HG02798 (cell line): ENCODE measurements at regions not wholly inside any gene's neighbourhood (a gene's known extent, or its start where the extent isn't known, plus 50 kb on each side); places are given as distances from the start of the nearest gene placed in this dataset.
"Not testable (repeated sequence)": the region's sequence is repeated elsewhere in the genome, so short reads cannot be mapped to it uniquely, and the experiment has no call there.

Experiments used
- ATAC-seq: cut with Tn5 transposase; IDR thresholded peaks from one replicate; pipeline ENCODE4 v1.9.1; 2021; ENCODE audit warnings: mild to moderate bottlenecking; ENCODE audit not compliant: unreplicated experiment, poor library complexity

DNA sequence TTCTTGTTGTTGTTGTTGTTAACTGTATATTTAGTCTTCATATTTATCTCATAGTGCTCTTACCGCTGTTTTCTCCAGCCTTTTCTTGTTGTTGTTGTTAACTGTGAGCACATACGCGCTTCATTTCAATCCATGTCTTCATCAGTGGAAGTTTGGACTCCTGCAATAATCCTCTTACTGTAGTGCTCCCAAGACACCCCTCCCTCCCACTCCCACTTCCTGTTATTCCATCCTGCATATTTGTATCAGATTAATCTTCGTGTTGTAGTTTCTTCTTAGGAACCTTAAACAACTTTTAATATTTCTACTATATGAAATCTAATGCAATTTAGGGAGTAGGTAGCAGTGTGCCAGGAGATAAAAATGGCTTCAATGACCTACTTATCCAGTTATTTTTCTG is 674.8 kb downstream of the RAPGEF2 start:
- ATAC-seq: no peak

DNA sequence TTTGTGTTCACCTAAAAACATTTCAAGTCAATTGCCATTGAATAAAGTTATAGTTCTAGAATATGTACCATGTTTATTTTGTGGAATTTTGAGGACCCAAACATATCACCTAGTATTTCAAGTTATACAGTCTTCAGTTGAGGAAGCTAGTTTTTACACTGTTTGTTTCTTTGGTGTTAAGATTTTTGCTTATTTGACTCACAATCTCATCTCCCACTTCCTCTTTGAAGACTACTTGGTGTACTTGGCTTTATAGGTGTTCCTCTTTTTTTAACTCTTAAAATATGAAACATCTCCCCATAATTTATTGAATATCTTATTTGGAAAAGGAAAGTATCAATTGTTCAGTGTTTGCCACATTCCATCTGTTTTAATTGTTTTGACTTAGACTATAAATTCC is 675.4 kb downstream of the RAPGEF2 start:
- ATAC-seq: no peak

DNA sequence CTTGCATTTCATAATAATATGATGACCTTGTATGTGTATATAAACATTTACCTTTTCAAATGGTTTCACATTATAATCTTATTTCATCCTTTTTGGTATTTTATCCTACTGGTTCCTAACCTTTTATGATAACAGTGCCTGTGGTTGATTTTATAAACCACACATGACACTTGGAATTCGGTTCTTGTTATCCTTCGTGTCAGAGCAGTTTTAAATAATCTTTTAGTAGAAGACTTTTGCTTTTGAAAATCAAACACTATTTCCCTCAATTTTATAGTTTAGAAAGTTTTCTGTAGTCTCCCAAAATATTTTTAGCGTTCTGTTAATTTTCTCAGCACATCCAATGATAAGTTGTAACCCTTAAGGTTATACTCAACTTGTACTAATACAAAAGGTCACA is 676.8 kb downstream of the RAPGEF2 start:
- ATAC-seq: no peak

DNA sequence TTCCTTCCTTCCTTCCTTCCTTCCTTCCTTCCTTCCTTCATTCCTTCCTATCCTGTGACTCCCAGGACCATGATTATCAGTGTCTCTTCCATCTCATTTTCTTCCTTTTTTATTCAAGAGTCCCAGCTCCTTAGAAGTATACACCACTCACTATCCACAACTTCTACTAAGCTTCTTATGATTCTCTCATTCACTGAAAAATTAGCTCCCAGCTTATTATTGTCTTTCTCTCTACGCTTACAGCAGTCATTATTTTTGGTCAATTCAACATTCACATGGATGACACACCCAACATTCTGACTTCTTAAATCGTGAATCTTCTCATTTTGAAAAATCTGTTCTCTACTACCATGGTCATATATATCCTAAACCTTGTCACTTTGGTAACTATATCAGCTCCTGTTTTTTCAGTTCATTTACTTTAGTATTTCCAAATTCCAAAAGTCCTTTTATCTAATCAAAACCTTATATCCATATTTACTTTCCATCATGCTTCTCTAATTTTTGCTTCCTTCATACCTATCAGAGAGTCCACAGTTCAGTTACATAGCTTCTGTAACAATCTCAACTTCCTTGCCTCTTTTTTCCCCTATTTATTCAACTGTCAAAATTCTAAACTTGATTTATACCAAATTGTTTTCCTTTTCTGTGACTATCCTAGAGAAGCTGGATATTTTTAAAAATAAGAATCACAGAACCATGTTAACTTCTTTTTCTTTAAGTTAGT is 677.5 kb downstream of the RAPGEF2 start:
- no peak for ATAC-seq

DNA sequence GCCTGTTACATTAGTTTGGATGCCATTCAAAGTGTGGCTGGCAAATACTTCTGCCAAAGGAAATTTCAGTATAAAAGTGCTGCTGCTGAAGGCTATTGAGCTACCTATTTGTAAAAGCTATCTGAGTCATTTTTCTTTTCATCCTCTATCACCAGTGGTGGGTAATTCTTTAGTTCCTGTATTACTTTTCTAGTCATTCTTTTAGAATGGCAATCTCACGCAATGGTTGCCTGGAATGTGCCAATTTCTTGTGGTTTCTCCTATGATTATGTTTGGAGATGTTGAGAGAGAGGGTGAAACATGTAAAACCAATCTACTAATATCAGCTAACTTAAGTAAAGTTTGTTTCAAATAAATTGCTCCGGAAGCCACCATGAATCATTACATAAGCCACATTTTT is 685.0 kb downstream of the RAPGEF2 start:
- no peak for ATAC-seq

DNA sequence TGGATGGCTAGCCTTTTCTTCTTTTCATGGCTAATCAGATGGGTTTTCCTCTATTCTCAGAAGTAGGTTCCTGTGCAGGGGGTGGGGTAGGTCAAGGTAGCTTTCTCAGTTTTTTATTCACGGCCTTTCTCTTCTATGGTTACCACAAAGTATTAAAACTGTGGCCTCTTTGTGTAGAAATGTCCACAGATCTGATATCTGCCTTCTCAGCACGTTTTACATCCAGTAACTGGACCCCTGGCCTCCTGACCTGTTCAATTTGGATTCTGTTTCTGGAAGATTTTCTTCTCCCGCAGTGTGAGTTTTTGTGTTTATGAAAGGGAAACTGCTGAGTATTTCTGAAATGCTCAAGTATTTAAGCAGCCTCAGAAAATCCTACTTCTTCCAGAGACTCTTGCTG is 688.5 kb downstream of the RAPGEF2 start:
- no peak for ATAC-seq

DNA sequence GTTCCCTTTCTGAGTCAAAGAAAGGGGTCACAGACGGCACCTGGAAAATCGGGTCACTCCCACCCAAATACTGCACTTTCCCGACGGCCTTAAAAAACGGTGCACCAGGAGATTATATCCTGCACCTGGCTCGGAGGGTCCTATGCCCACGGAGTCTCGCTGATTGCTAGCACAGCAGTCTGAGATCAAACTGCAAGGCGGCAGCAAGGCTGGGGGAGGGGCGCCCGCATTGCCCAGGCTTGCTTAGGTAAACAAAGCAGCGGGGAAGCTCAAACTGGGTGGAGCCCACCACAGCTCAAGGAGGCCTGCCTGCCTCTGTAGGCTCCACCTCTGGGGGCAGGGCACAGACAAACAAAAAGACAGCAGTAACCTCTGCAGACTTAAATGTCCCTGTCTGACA is 701.7 kb downstream of the RAPGEF2 start:
- not testable (repeated sequence) for ATAC-seq

DNA sequence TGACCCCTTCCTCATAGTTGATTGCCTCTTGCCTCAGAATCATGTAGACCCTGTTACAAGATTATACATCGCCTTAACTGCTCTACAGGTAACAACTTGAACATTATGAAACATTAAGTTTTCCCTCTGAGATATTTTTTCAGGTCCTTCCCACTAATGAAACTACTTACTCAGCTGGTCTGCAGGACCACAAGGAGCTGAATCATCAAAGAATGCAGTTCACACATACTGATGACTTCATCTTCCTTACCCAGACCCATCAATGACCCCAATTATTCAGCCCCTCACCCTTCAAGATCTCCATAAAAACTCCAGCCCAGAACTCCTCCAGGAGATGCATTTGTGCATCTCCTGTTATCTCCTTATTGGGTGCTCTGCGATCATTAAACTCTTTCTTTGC is 720.9 kb downstream of the RAPGEF2 start:
- no peak for ATAC-seq

DNA sequence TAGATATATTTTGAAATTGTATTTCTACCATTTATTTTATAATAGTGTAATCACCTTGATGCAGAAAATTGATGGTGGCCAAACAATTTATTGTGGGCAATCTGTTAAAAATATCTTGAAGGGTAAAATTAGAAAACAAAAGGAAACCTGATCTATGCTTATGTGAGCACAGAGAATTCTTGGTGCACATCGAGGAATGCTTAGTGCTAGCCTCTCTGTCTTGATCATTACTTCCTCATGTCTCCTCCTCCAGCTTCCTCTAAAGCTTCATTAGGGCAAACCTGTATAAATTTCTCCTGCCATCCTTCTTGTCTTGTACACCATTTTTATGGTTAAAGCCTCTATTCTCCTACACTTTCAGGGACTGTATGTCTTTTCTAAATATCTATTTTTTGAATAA is 725.8 kb downstream of the RAPGEF2 start:
- no peak for ATAC-seq

DNA sequence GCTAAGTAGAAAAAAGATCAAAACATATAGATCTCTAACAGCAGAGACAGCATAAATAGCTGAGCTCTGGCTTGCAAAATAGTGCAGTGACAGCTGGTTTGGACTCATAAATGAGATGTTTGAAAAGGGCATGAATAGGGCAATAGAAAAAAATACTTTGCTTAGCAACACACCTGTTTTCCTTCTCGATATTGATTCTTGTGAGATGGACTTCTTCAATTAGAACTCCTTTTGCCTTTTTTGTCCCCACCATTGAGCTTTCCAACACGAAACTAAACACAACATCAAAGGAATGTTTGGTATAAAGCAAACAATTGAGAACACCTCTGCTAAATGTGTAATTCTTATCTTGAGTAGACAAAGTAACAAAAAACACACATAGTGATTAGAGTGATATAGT is 726.3 kb downstream of the RAPGEF2 start:
- ATAC-seq: no peak

DNA sequence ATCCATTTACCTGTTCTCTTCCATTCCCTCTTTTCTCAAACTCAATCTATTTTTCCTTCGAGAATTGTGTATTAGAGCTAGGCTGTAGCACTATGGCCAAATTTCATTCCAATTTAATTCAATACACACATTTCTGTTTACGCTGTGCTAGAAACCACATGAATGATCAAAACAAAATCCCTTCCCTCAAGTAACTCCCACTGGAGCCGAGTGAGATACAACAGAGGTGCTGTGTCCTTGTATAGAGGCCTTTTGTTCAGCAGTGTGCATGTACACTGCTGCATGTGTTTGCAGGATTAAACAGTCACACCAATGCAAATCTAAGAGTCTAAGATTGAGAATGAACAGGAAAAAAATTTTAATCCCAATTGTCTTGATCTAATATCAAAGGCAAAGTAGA is 734.2 kb downstream of the RAPGEF2 start:
- no peak for ATAC-seq

DNA sequence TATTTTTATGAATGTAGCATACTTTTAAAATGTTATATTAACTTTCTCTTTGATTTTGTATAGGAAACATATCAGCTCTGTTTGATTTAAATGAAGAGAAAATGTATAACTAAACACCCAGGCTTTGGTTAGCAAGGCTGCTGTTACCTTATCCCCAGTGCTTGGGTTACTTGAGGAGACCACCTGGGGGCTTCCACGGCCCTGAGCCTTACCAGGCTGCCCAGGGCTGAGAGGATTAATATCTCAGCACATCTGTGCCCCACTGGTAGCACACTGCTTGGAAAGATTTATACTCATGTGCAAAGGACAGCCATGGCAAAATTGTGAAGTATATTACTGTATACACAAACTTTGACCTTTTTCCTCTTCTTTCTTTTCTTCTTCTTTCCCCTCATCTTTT is 752.9 kb downstream of the RAPGEF2 start:
- ATAC-seq: no peak

DNA sequence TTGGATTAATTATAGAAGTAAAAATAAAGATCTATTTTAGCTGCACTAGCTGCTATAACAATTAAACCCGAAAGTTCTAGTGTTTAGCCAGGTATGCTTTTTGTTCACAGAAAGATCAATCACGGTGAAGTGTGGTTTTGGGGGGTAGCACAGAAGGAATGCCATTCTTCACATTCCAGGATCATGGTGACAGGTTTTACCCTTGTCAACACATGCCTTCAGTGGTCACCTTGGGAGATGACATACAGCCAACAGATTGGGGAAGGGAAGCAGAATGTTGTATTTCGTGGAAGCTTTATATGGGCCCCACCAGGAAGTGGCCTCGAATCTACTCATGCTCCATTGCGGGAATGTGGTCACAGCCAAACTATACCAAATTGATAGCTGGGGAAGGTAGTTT is 753.6 kb downstream of the RAPGEF2 start:
- ATAC-seq: no peak

DNA sequence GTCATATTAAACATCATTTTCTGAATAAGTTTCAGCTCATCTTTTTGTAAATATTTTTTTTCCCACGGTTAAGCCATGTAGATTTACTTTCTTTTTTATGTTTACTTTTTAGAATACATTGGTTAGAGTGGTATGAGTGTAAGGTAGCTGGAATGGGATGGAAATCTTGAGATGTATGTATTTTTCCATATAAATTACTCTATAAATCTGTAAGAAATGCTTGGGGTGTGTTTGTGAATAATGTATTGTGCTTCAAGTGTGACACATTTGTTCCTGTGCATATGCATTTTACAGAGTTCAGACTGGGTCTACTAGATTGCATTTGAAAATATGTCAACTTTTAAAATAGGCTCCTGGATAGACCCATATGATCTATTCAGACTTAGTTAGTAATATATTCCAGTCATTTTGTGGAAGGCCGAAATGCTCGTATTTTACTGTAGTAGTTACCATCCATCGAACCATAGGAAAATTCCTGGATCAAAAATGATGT is 756.8 kb downstream of the RAPGEF2 start:
- no peak for ATAC-seq

DNA sequence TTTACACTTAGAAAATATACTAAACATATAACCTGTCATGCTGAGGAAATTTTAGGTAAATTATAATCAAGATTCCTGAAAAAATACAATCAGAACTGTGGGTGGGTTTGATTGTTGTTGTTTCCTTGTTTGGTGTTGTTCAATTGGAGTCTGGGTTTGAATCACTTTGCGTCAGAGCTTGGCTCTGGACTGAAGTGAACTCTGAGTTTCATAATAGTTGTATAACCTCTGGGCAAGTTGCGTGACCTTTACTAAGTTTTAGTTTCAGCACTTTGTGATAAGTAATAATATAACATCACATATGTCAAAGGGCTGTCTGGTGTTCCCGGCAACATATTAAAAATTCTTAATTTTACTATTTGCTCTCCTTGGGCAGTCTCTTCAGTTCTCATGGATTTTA is 758.1 kb downstream of the RAPGEF2 start:
- no peak for ATAC-seq

DNA sequence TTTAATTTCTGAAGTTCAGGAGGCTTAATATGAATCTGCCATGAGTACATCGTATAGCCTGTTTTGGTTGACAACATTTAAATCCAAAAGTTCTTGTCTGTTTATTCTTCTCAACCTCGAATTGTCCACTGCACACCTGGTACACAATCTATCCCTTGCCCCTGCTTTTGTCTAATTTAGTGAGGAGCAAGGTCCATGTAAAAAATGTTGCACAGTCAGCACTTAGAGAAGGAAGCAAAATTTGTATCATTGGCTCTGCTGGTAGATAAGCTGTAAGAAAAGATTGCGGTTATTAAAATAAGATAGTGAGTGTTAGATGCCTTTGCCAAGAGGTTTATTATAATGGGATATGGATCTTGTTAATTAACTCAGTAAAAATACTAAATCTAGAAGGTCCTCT is 761.5 kb downstream of the RAPGEF2 start:
- no peak for ATAC-seq

DNA sequence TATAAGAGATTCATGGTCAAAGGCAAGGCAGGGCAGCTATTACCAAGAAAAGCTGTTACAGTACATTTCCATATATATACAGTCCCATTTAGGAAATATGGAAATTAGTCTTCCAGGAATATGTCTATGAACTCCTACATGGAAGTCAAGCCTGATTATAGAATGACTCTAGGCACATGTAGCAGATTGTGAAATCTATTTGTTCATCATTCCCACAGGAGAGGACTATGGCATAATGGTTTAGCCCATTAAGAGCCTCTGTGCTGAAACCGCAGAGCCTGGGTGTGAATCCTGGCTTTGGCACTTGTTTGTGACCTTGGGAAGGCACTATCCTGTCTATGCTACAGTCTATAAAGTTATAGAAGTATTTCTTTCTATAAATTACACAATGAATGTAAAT is 764.8 kb downstream of the RAPGEF2 start:
- ATAC-seq: no peak

DNA sequence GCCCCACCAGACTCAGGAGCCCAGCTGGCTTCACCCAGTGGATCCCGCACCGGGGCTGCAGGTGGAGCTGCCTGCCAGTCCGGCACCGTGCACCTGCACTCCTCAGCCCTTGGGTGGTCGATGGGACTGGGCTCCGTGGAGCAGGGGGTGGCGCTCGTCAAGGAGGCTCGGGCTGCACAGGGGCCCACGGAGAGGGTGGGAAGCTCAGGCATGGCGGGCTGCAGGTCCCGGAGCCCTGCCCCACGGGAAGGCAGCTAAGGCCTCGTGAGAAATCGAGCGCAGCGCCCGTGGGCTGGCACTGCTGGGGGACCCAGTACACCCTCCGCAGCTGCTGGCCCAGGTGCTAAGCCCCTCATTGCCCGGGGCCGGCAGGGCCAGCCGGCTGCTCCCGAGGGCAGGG is 766.1 kb downstream of the RAPGEF2 start:
- ATAC-seq: not testable (repeated sequence)

DNA sequence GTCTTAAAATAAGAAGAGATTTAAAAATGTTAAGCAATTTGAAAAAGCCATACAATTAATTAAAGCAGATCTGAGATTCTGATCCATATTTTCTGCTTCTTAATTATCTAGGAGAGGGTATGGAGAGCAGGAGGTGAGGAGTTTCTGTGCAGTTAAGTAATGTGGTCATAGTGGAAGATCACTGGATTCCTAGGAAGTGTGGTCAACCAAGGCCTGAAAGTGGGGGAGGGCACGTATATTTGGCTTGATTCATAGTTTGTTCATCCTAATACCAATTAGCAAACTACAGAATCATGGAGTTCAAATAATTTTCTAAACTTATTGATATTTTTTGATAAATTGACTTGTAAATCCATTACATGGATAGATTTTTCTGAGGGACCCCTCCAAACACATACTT is 768.3 kb downstream of the RAPGEF2 start:
- no peak for ATAC-seq

DNA sequence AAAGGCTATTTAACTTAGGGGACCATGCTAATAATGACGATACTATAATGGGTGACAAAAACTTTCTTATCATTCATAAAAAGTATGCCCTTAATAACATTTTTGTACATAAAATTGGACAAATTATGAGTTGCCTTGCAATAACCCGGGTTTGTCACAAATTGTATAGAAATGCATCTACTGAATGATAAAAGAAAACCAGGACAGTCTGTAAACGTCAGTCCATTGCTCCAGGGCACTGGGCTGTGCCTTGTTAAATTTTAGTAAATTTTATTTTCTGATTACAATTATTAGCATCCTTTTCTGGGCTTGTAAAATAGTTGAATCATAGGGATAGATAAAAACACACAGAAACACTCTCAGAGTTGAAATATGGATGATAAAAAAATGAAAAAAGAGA is 778.3 kb downstream of the RAPGEF2 start:
- ATAC-seq: no peak

DNA sequence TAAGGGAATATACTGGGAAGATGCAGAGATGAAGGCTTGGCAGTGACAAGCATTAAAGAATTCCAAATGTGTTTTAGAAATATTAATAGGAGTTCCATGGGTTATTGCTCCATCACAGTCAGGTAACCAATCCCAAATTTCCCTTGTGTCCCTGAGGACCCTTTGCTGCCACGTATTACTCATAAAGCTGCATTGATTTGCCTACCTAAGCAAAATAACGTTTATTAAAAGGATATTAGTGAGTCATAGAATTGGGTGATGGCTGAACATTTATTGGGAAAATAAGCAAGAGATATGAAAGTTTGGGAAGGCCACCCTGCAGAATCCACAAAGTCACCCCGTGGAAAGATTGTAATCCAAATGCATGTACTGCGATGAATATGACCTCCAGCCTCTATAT is 782.1 kb downstream of the RAPGEF2 start:
- no peak for ATAC-seq

DNA sequence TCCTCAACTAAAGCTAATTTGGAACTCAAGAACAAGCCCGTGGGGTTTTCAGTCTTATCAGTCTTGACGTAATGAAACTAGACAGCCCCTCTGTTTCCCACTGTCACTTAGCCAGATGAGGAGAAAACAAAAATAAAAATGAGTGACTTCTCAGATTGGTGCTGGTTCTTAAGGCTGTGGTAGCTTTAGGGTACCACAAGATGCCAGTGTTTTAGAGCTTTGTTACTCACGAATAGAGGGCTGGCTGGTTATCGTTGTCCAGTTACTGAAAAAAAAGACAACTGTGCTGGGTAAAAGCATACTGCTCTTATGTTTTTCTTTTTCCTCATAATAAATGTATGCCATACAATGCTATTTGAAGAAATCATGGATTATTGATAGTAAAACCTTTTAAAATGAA is 796.7 kb downstream of the RAPGEF2 start:
- no peak for ATAC-seq

DNA sequence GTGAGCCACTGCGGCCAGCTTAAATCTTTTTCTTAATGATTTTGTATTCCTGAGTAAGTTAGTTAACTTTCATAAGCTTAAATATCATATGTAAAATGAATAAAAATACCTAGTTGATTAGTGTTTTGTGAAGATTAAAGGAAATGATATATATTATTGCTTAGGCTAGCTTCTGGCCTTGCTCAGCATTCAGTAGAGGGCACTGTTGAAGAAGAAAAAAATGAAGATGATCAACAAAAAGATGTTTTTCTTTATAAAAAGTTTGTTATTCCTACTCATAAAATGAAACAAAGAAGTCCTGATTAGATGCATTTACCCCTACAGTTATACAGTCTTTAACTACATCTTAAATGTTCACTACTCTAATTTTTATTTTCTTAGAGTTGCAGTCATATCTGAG is 797.7 kb downstream of the RAPGEF2 start:
- no peak for ATAC-seq
